Calu3 (cell line): ENCODE measurements at regions not wholly inside any gene's neighbourhood (a gene's known extent, or its start where the extent isn't known, plus 50 kb on each side); places are given as distances from the start of the nearest gene placed in this dataset.

Experiments used
- BruUV-seq: library from RNA; stranded (reverse); fragments of 400-500 nt; replicated peaks from 2 replicates; lab custom pipeline; 2021; lab: Mats Ljungman, UMichigan
- CTCF ChIA-PET: fragments of 300-600 bp; sonication (Branson Sonifier 250); formaldehyde crosslinking; loops from one replicate; lab custom pipeline; 2022; ENCODE audit warnings: antibody characterized with exemption; lab: Charles Lee
- DNase-seq: peaks from one replicate; pipeline ENCODE4 v3.0.0; 2022
- H3K27ac Mint-ChIP-seq: one replicate; pipeline ENCODE4 v1.8.0; 2022; ENCODE audit warnings: mixed read lengths; ENCODE audit not compliant: unreplicated experiment
- H3K27me3 Mint-ChIP-seq: one replicate; pipeline ENCODE4 v1.8.0; 2022; ENCODE audit warnings: mixed read lengths; ENCODE audit not compliant: unreplicated experiment
- H3K36me3 Mint-ChIP-seq: one replicate; pipeline ENCODE4 v1.8.0; 2022; ENCODE audit warnings: mild to moderate bottlenecking, moderate library complexity, mixed read lengths; ENCODE audit not compliant: insufficient read depth, unreplicated experiment
- H3K4me1 Mint-ChIP-seq: one replicate; pipeline ENCODE4 v1.8.0; 2022; ENCODE audit warnings: mild to moderate bottlenecking, low read depth, mixed read lengths; ENCODE audit not compliant: unreplicated experiment
- H3K4me3 Mint-ChIP-seq: one replicate; pipeline ENCODE4 v1.8.0; 2022; ENCODE audit warnings: mild to moderate bottlenecking, low read depth, moderate library complexity, mixed read lengths; ENCODE audit not compliant: unreplicated experiment
- H3K9me3 Mint-ChIP-seq: one replicate; pipeline ENCODE4 v1.8.0; 2022; ENCODE audit warnings: low read depth, mixed read lengths; ENCODE audit not compliant: unreplicated experiment
- intact Hi-C: fragments of 100-400 bp; cut with micrococcal nuclease; formaldehyde crosslinking; loops from one replicate; pipeline ENCODE4 v1.10.0; 2022; ENCODE audit not compliant: unreplicated experiment
- TF ChIP-seq, protein P1 (sequence below): fragments of 200-600 bp; IDR thresholded peaks from one replicate; pipeline ENCODE4 v1.8.0; 2022; ENCODE audit warnings: antibody characterized with exemption; ENCODE audit not compliant: unreplicated experiment

GRCh38 chr4:126180642-126181041, 865.9 kb downstream of the FAT4 start:
- TF ChIP-seq, protein P1, sequence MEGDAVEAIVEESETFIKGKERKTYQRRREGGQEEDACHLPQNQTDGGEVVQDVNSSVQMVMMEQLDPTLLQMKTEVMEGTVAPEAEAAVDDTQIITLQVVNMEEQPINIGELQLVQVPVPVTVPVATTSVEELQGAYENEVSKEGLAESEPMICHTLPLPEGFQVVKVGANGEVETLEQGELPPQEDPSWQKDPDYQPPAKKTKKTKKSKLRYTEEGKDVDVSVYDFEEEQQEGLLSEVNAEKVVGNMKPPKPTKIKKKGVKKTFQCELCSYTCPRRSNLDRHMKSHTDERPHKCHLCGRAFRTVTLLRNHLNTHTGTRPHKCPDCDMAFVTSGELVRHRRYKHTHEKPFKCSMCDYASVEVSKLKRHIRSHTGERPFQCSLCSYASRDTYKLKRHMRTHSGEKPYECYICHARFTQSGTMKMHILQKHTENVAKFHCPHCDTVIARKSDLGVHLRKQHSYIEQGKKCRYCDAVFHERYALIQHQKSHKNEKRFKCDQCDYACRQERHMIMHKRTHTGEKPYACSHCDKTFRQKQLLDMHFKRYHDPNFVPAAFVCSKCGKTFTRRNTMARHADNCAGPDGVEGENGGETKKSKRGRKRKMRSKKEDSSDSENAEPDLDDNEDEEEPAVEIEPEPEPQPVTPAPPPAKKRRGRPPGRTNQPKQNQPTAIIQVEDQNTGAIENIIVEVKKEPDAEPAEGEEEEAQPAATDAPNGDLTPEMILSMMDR = no peak
- Mint-ChIP-seq H3K36me3 (no peaks in the 10 kb centered on the region), H3K9me3 (no peaks in the 10 kb centered on the region), H3K4me1 (no peaks in the 10 kb centered on the region), H3K27ac (no peak overlapping the region), H3K27me3 (no peaks in the 10 kb centered on the region), H3K4me3 (no peak overlapping the region)
- no TSS peak for BruUV-seq
- DNase-seq = no peak
- intact Hi-C loops = no loop called here
- CTCF ChIA-PET = no interaction called here

DNA sequence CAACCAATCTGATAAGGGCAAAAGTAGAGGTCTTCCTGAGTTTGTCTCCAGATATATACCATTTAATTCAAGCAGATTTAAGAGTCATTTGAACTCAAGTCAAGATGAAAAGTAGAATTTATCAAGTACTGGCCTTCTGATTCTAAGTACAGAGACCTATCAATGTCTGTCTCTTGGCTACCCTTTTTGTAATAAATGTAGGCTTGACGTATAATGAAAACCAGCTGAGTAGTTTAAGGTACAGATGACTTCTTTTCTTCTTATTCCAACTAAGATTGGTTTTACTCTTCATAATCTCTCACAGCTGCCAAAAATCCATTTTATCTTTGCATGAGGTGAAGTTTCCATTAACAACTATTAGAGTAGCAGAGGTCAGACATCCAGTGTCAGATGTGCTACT, 867.6 kb downstream of the FAT4 start:
- Mint-ChIP-seq H3K4me1 (no peaks in the 10 kb centered on the region), H3K36me3 (no peaks in the 10 kb centered on the region), H3K27ac (no peak overlapping the region), H3K27me3 (no peaks in the 10 kb centered on the region), H3K4me3 (no peak overlapping the region), H3K9me3 (no peaks in the 10 kb centered on the region)
- TF ChIP-seq, protein P1 = no peak
- no TSS peak for BruUV-seq
- DNase-seq = no peak
- CTCF ChIA-PET = no interaction called here
- intact Hi-C loops = no loop called here

- no peaks in the 10 kb centered on the region for H3K4me1 Mint-ChIP-seq
- intact Hi-C loops = no loop called here
- CTCF ChIA-PET = interaction anchor here (0.7 kb wide), 1 partner anchor 429 kb away, joined by 3 read pairs; no protein-coding TSS in a partner anchor
These were observed 868.0 kb downstream of the FAT4 start for GRCh38 chr4:126182786-126183185.

DNA sequence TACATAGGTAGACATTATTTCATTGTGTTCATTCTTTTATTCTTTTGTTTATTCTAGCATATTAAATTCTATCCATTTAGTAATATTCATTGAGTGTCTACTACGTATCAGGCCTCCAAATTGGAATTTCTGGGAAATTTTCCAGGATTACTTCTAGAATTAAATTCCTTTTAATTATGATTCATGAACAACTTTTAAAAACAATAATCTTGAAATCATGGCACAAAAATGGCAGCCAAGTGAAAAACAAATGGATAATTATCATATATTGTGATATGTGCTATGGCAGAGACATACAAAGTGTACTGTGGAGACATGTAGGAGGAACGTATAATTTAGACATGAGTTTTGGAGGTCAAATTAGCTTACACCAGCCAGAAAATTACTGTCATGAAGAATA, 868.5 kb downstream of the FAT4 start:
- H3K4me3 Mint-ChIP-seq = no peak overlapping the region
- BruUV-seq = no TSS peak
- H3K36me3 Mint-ChIP-seq = no peaks in the 10 kb centered on the region
- H3K27ac Mint-ChIP-seq = no peak overlapping the region
- no peaks in the 10 kb centered on the region for H3K4me1 Mint-ChIP-seq
- DNase-seq = no peak
- TF ChIP-seq, protein P1 = no peak
- intact Hi-C loops = no loop called here
- CTCF ChIA-PET = interaction anchor here (0.7 kb wide), 1 partner anchor 428 kb away, joined by 3 read pairs; no protein-coding TSS in a partner anchor
- no peaks in the 10 kb centered on the region for H3K9me3 Mint-ChIP-seq
- H3K27me3 Mint-ChIP-seq = no peaks in the 10 kb centered on the region

More at GRCh38 chr4:126182786-126183185, 868.0 kb downstream of the FAT4 start:
- TF ChIP-seq, protein P1 = no peak
- no peak for DNase-seq
- no TSS peak for BruUV-seq
- Mint-ChIP-seq H3K36me3 (no peaks in the 10 kb centered on the region), H3K9me3 (no peaks in the 10 kb centered on the region), H3K4me3 (no peak overlapping the region), H3K27ac (no peak overlapping the region), H3K27me3 (no peaks in the 10 kb centered on the region)
